ENCODE measurements at regions not wholly inside any gene's neighbourhood (a gene's known extent, or its start where the extent isn't known, plus 50 kb on each side); places are given as distances from the start of the nearest gene placed in this dataset.

DNA sequence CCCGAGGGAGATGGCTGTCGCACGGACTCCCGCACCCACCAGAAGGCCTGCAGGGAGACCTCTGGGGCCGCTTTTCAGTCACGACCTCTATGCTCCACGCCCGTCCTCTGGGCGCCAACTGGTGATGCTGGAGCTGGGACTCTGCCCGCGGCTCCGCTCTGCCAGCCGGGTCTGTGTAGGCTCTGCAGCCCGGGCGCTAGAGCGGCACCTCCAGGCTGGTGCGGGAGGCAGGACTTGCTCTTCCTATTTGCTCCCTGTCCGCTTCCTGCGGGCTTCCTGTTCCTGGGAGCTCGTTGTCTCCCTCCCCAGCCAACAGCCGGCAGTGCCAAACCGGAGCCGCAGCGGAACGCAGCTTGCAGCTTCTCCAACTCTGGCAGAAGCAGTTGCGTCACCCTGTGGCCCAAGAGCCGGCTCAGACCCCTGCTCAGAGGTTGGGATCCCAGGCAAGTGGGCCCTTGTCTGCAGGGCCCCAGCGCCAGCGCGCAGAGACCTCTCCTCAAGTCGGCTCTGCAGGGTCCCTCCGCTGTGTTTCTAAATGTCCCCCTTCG, 285.9 kb downstream of the XXYLT1 start:
- TF ChIP-seq POLR2AphosphoS5 (IDR thresholded peaks at IDR 0.05) (no peak), POLR2A (IDR thresholded peaks at IDR 0.05) (no peak)
